ENCODE measurements at regions not wholly inside any gene's neighbourhood (a gene's known extent, or its start where the extent isn't known, plus 50 kb on each side); places are given as distances from the start of the nearest gene placed in this dataset.

GRCh38 chr2:241957276-241957675, 87.7 kb downstream of the RTP5 start:
- no peak for TF ChIP-seq CTCF (conservative IDR thresholded peaks at IDR 0.05)
- TF ChIP-seq ZFX (IDR thresholded peaks at IDR 0.05), result no peak
